Loucy (cell line): ENCODE measurements at regions not wholly inside any gene's neighbourhood (a gene's known extent, or its start where the extent isn't known, plus 50 kb on each side); places are given as distances from the start of the nearest gene placed in this dataset.

Experiments used
- H2AFZ ChIP-seq: fragments of 200-600 bp; sonication (generic); 2 replicates; pipeline ENCODE4 v1.6.0; 2016; ENCODE audit warnings: antibody characterized with exemption, mild to moderate bottlenecking, low read length, moderate library complexity
- H3F3A ChIP-seq: fragments of 200-600 bp; 2 replicates; pipeline ENCODE4 v1.6.0; 2016; ENCODE audit warnings: antibody characterized with exemption, low read depth, mild to moderate bottlenecking
- H3K27me3 ChIP-seq: fragments of 200-600 bp; sonication (generic); 2 replicates; pipeline ENCODE4 v1.6.1; 2014; ENCODE audit warnings: low read length, mild to moderate bottlenecking; ENCODE audit not compliant: insufficient read depth, poor library complexity, severe bottlenecking
- H3K36me3 ChIP-seq: fragments of 200-600 bp; sonication (generic); 2 replicates; pipeline ENCODE4 v1.6.1; 2016; ENCODE audit warnings: low read length; ENCODE audit not compliant: insufficient read depth
- H3K4me1 ChIP-seq: fragments of 200-600 bp; sonication (generic); 2 replicates; pipeline ENCODE4 v1.5.1; 2014; ENCODE audit warnings: low read length, mild to moderate bottlenecking; ENCODE audit not compliant: insufficient read depth, poor library complexity, severe bottlenecking
- H3K4me2 ChIP-seq: fragments of 200-600 bp; sonication (generic); 2 replicates; pipeline ENCODE4 v1.6.0; 2014; ENCODE audit warnings: antibody characterized with exemption, low read length, low read depth, mild to moderate bottlenecking; ENCODE audit not compliant: poor library complexity, severe bottlenecking
- H3K4me3 ChIP-seq: fragments of 200-600 bp; sonication (generic); 2 replicates; pipeline ENCODE4 v1.5.1; 2014; ENCODE audit warnings: low read length, mild to moderate bottlenecking, mixed read lengths; ENCODE audit not compliant: poor library complexity, severe bottlenecking
- H3K79me2 ChIP-seq: fragments of 200-600 bp; sonication (generic); 2 replicates; pipeline ENCODE4 v1.6.1; 2014; ENCODE audit warnings: low read length; ENCODE audit not compliant: insufficient read depth
- H3K9ac ChIP-seq: fragments of 200-600 bp; sonication (generic); 2 replicates; pipeline ENCODE4 v1.6.0; 2014; ENCODE audit warnings: mild to moderate bottlenecking, low read depth, low read length, moderate library complexity; ENCODE audit not compliant: poor library complexity, severe bottlenecking
- H3K9me2 ChIP-seq: fragments of 200-600 bp; sonication (generic); replicated peaks from 2 replicates; pipeline ENCODE4 v1.6.1; 2016; ENCODE audit warnings: low read depth, low read length, mixed read lengths
- H3K9me3 ChIP-seq: fragments of 200-600 bp; sonication (generic); 2 replicates; pipeline ENCODE4 v1.6.1; 2014; ENCODE audit warnings: mild to moderate bottlenecking, antibody characterized with exemption, low read length, low read depth; ENCODE audit not compliant: insufficient read depth
- H4K20me1 ChIP-seq: fragments of 200-600 bp; sonication (generic); 2 replicates; pipeline ENCODE4 v1.6.0; 2014; ENCODE audit warnings: antibody characterized with exemption, low read length, mild to moderate bottlenecking; ENCODE audit not compliant: insufficient read depth, poor library complexity, severe bottlenecking
- CTCF ChIP-seq: fragments of 200-600 bp; sonication (generic); conservative IDR thresholded peaks from 2 replicates; pipeline ENCODE4 v1.5.1; 2014; ENCODE audit warnings: mild to moderate bottlenecking, antibody characterized with exemption, low read length
- EZH2phosphoT487 ChIP-seq: fragments of 200-600 bp; IDR thresholded peaks from 2 replicates; pipeline ENCODE4 v1.6.1; 2018; ENCODE audit warnings: antibody characterized with exemption, mild to moderate bottlenecking, moderate library complexity, borderline replicate concordance

GRCh38 chr3:104935613-104936012 is 431.1 kb upstream of the ALCAM start:
- Histone ChIP-seq H4K20me1 (no peaks in the 10 kb centered on the region), H3K9me2 (no peaks in the 10 kb centered on the region), H3F3A (no peaks in the 10 kb centered on the region), H3K79me2 (no peaks in the 10 kb centered on the region), H3K9ac (no peak overlapping the region), H3K27me3 (no peaks in the 10 kb centered on the region), H3K4me3 (no peak overlapping the region), H3K4me1 (no peaks in the 10 kb centered on the region), H3K4me2 (no peak overlapping the region), H3K9me3 (no peaks in the 10 kb centered on the region; the same call in 1 of the 2 replicates), H3K36me3 (no peaks in the 10 kb centered on the region), H2AFZ (no peak overlapping the region)
- no peak for TF ChIP-seq CTCF
- no peak for TF ChIP-seq EZH2phosphoT487

GRCh38 chr3:104939196-104939595 is 427.5 kb upstream of the ALCAM start:
- Histone ChIP-seq H3F3A (no peaks in the 10 kb centered on the region), H3K9ac (no peak overlapping the region), H3K79me2 (no peaks in the 10 kb centered on the region), H3K27me3 (no peaks in the 10 kb centered on the region), H3K4me3 (no peak overlapping the region), H3K9me3 (no peaks in the 10 kb centered on the region), H3K9me2 (no peaks in the 10 kb centered on the region), H4K20me1 (no peaks in the 10 kb centered on the region), H2AFZ (no peak overlapping the region), H3K4me1 (no peaks in the 10 kb centered on the region), H3K4me2 (no peak overlapping the region), H3K36me3 (no peaks in the 10 kb centered on the region)
- TF ChIP-seq CTCF = no peak
- no peak for TF ChIP-seq EZH2phosphoT487

GRCh38 chr3:104941785-104942184 is 424.9 kb upstream of the ALCAM start:
- no peaks in the 10 kb centered on the region for H3K36me3 ChIP-seq
- no peaks in the 10 kb centered on the region for H3K9me2 ChIP-seq
- no peaks in the 10 kb centered on the region for H3K27me3 ChIP-seq
- no peaks in the 10 kb centered on the region for H4K20me1 ChIP-seq
- H3K79me2 ChIP-seq = no peaks in the 10 kb centered on the region
- no peaks in the 10 kb centered on the region for H3F3A ChIP-seq
- no peak overlapping the region for H3K4me2 ChIP-seq
- H3K9me3 ChIP-seq = no peaks in the 10 kb centered on the region; the same call in 1 of the 2 replicates
- no peak overlapping the region for H3K4me3 ChIP-seq
- no peak overlapping the region for H3K9ac ChIP-seq
- TF ChIP-seq EZH2phosphoT487 (no peak), CTCF (no peak)
- no peaks in the 10 kb centered on the region for H3K4me1 ChIP-seq
- H2AFZ ChIP-seq = no peak overlapping the region
